HepG2 (cell line): ENCODE measurements at regions not wholly inside any gene's neighbourhood (a gene's known extent, or its start where the extent isn't known, plus 50 kb on each side); places are given as distances from the start of the nearest gene placed in this dataset.

Experiments
- DNMT1 ChIP-seq: sonication (generic); formaldehyde crosslinking; IDR thresholded peaks from 2 replicates; pipeline ENCODE4 v1.5.1; 2020; ENCODE audit warnings: mild to moderate bottlenecking, missing genetic modification reagents
- GLI4 ChIP-seq: sonication (generic); formaldehyde crosslinking; IDR thresholded peaks from 2 replicates; pipeline ENCODE4 v1.5.1; 2020; ENCODE audit warnings: missing genetic modification reagents, mild to moderate bottlenecking, moderate library complexity, borderline replicate concordance
- TF ChIP-seq, protein P1 (sequence below): sonication (generic); formaldehyde crosslinking; IDR thresholded peaks from 2 replicates; pipeline ENCODE4 v1.8.0; 2022; ENCODE audit warnings: mild to moderate bottlenecking, missing genetic modification reagents

DNA sequence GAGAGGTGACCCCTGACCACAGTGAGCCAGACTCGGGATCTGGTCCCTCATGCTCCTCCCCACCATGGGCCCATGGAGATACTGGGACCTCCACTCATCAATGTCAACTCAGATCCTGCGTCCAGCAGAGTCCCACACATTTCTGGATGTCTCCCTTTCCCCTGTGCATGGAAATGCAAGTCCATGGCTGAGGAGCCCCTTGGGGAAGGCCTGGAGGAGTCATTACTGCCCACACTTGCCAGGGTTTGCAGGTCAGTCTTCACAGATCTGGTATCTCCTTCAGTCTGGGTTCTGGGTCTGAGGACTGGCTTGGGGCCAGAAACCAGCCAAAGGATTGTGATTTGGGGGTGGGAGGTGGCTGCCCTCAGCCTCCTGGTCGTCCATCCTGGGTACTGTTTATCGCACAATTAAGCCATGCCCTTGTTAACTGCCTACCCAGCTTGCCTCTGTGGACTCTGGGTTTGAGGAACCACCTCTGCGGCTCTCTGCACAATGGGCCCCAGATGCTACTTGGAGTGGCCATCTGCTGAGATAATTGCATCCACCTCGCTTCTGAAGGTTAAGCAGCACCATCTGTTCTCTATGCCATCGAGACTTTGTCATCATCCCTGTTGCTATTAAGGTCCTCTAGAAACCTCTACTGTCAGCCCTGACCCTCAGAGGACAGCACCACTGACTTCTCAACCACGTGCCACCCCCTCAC is 49.9 kb upstream of the KLF13 start (continued):
- TF ChIP-seq, protein P1, sequence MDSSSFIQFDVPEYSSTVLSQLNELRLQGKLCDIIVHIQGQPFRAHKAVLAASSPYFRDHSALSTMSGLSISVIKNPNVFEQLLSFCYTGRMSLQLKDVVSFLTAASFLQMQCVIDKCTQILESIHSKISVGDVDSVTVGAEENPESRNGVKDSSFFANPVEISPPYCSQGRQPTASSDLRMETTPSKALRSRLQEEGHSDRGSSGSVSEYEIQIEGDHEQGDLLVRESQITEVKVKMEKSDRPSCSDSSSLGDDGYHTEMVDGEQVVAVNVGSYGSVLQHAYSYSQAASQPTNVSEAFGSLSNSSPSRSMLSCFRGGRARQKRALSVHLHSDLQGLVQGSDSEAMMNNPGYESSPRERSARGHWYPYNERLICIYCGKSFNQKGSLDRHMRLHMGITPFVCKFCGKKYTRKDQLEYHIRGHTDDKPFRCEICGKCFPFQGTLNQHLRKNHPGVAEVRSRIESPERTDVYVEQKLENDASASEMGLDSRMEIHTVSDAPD: no peak
- no peak for TF ChIP-seq DNMT1 (CRISPR knock-in tag)
- TF ChIP-seq GLI4 (CRISPR knock-in tag): no peak
